PFSK-1 (cell line): ENCODE measurements at regions not wholly inside any gene's neighbourhood (a gene's known extent, or its start where the extent isn't known, plus 50 kb on each side); places are given as distances from the start of the nearest gene placed in this dataset.

Source experiments
- FOXP2 ChIP-seq: optimal IDR thresholded peaks from 2 replicates; pipeline ENCODE3; 2011; ENCODE audit warnings: borderline replicate concordance, control low read depth, inconsistent platforms; ENCODE audit not compliant: insufficient read depth; ENCODE audit errors: extremely low read length, extremely low read depth
- POLR2AphosphoS5 ChIP-seq: IDR thresholded peaks from 2 replicates; pipeline ENCODE4 v1.6.1; 2012; ENCODE audit warnings: low read depth, mild to moderate bottlenecking, control low read depth, low read length, moderate library complexity
- SIN3A ChIP-seq: IDR thresholded peaks from 2 replicates; pipeline ENCODE4 v1.6.1; 2012; ENCODE audit warnings: mild to moderate bottlenecking, low read length, moderate library complexity, borderline replicate concordance; ENCODE audit not compliant: insufficient read depth
- TAF1 ChIP-seq: IDR thresholded peaks from 2 replicates; pipeline ENCODE4 v1.6.1; 2012; ENCODE audit warnings: low read length, control low read depth, borderline replicate concordance; ENCODE audit not compliant: insufficient read depth
- TF ChIP-seq, protein P1 (sequence below), 2 experiments: IDR thresholded peaks; 2 replicates each; pipeline versions ENCODE4 v1.6.1 to v1.8.0; 2011 to 2012; ENCODE audit warnings: low read depth in 2 of 2, low read length in 2 of 2, control low read depth in 1 of 2, inconsistent platforms in 1 of 2, mild to moderate bottlenecking in 1 of 2, moderate library complexity in 1 of 2; ENCODE audit not compliant: insufficient read depth in 1 of 2

DNA sequence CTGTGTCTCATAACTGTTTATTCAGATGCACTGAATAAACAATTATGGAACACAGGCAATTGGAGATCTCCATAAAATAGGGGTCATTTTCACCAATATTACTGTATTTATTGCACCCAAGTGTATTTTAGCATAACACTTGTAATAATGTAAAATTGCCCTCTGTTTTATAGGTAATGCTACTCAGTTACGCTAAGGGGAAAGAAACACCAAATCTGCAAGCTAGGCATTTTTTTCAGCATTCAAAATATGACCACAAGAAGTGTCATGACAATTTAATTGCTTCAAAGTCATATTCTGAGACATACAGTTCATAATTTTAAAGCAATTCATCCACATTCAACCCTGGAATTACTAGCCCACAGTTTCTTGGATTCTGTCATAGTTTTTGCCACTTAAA, 643.2 kb upstream of the NOX3 start:
- TF ChIP-seq TAF1 (no peak), POLR2AphosphoS5 (no peak), FOXP2 (no peak), SIN3A (no peak)
- TF ChIP-seq, protein P1, sequence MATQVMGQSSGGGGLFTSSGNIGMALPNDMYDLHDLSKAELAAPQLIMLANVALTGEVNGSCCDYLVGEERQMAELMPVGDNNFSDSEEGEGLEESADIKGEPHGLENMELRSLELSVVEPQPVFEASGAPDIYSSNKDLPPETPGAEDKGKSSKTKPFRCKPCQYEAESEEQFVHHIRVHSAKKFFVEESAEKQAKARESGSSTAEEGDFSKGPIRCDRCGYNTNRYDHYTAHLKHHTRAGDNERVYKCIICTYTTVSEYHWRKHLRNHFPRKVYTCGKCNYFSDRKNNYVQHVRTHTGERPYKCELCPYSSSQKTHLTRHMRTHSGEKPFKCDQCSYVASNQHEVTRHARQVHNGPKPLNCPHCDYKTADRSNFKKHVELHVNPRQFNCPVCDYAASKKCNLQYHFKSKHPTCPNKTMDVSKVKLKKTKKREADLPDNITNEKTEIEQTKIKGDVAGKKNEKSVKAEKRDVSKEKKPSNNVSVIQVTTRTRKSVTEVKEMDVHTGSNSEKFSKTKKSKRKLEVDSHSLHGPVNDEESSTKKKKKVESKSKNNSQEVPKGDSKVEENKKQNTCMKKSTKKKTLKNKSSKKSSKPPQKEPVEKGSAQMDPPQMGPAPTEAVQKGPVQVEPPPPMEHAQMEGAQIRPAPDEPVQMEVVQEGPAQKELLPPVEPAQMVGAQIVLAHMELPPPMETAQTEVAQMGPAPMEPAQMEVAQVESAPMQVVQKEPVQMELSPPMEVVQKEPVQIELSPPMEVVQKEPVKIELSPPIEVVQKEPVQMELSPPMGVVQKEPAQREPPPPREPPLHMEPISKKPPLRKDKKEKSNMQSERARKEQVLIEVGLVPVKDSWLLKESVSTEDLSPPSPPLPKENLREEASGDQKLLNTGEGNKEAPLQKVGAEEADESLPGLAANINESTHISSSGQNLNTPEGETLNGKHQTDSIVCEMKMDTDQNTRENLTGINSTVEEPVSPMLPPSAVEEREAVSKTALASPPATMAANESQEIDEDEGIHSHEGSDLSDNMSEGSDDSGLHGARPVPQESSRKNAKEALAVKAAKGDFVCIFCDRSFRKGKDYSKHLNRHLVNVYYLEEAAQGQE (IDR thresholded peaks at IDR 0.05; ENCODE audit: insufficient read depth in 1 of 2, low read depth in 2 of 2, low read length in 2 of 2): no peak

- no peak for TF ChIP-seq SIN3A
- TF ChIP-seq POLR2AphosphoS5: no peak
- TF ChIP-seq, protein P1 (IDR thresholded peaks at IDR 0.05; ENCODE audit: insufficient read depth in 1 of 2, low read depth in 2 of 2, low read length in 2 of 2): no peak
- no peak for TF ChIP-seq TAF1
- TF ChIP-seq FOXP2: no peak
Observed at GRCh38 chr6:156087487-156087886, 631.8 kb upstream of the NOX3 start.

DNA sequence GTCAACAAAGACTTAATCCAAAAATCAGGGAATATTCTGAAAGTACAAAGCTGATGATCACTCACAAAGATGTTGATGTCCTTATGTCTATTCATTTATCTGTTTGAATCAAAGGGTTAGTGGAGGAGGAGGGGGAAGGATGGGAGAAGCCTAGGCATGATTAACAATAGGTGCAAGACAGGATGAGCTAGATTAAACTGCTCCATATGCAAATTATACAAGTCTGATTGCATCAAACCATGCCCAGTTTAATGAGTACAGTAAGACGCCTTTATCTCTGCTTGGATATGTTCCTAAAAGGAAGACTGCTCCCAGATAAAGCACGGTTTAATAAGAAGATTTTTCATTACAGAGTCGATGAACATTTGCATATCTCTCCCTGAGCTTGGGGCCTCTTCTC, 626.4 kb upstream of the NOX3 start:
- TF ChIP-seq, protein P1 (IDR thresholded peaks at IDR 0.05; ENCODE audit: insufficient read depth in 1 of 2, low read depth in 2 of 2, low read length in 2 of 2): no peak
- TF ChIP-seq SIN3A (no peak), TAF1 (no peak), FOXP2 (no peak), POLR2AphosphoS5 (no peak)

DNA sequence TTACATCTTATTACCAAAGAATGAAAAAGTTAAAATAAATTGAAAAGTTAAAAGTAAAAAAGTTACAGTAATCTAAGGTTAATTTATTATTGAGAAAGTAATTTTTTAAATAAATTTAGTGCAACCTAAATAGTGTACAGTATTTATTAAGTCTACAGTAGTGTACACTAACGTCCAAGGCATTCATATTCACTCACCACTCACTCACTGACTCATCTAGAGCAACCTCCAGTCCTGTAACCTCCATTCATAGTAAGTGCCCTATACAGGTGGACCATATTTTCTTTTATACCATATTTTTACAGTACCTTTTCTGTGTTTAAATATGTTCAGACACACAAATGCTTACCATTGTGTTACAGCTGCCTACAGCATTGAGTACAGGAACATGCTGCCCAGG, 624.7 kb upstream of the NOX3 start:
- TF ChIP-seq, protein P1 (IDR thresholded peaks at IDR 0.05; ENCODE audit: insufficient read depth in 1 of 2, low read depth in 2 of 2, low read length in 2 of 2): no peak
- no peak for TF ChIP-seq FOXP2
- TF ChIP-seq SIN3A: no peak
- no peak for TF ChIP-seq TAF1
- TF ChIP-seq POLR2AphosphoS5: no peak

DNA sequence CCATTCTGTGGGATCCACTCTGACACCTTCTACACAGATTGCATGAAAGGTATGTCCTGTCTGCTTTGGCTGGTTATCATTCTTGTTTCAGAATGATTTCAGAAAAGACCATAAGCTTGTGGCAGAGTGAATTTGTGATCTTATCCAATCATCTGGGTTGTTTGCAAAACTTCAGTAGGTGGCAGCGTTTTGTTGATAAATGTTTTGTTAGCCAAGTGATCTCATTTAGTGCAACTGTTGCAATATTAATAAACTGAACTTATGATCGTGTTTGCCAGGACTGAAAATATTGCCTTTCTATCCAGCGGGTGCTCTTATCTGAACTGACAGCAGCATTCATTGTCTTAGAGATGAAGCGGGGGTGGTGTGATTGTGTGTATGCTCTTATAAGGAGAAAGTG, 613.2 kb upstream of the NOX3 start:
- TF ChIP-seq, protein P1 (IDR thresholded peaks at IDR 0.05; ENCODE audit: insufficient read depth in 1 of 2, low read depth in 2 of 2, low read length in 2 of 2): no peak
- TF ChIP-seq POLR2AphosphoS5 (no peak), FOXP2 (no peak), TAF1 (no peak), SIN3A (no peak)
